Mesodermal cell (in vitro differentiated cells): ENCODE measurements at regions not wholly inside any gene's neighbourhood (a gene's known extent, or its start where the extent isn't known, plus 50 kb on each side); places are given as distances from the start of the nearest gene placed in this dataset.
"Not testable (repeated sequence)": the region's sequence is repeated elsewhere in the genome, so short reads cannot be mapped to it uniquely, and the experiment has no call there.

ENCODE experiments used
- H3K27ac ChIP-seq: 2 replicates; pipeline ENCODE4 v1.7.0; 2013; ENCODE audit warnings: mild to moderate bottlenecking, low read depth, low read length, moderate library complexity; ENCODE audit not compliant: severe bottlenecking
- H3K36me3 ChIP-seq: 2 replicates; pipeline ENCODE4 v1.7.1; 2013; ENCODE audit warnings: mild to moderate bottlenecking, low read length, moderate library complexity; ENCODE audit not compliant: control insufficient read depth, insufficient read depth
- H3K4me1 ChIP-seq: one replicate; pipeline ENCODE4 v1.7.1; 2013; ENCODE audit warnings: mild to moderate bottlenecking, low read length; ENCODE audit not compliant: insufficient read depth, control insufficient read depth, poor library complexity, severe bottlenecking
- H3K4me3 ChIP-seq: 2 replicates; pipeline ENCODE4 v1.7.0; 2013; ENCODE audit warnings: low read length, control low read depth, mild to moderate bottlenecking; ENCODE audit not compliant: insufficient read depth, poor library complexity, severe bottlenecking; ENCODE audit errors: extremely low read depth
- H3K9me3 ChIP-seq: 2 replicates; pipeline ENCODE4 v1.7.1; 2013; ENCODE audit warnings: mild to moderate bottlenecking, low read length, moderate library complexity; ENCODE audit not compliant: control insufficient read depth
- WGBS, 2 experiments: methylation state at CpG; one replicate each; pipeline ENCODE4 v1.1.5; 2013; ENCODE audit warnings: missing lambda C conversion rate in 2 of 2; ENCODE audit not compliant: insufficient coverage in 2 of 2; 5-methylcytosine and 5-hydroxymethylcytosine counted together

- 80% methylated on average over 1 of the region's 3 CpGs; no CpG with 5 or more reads in 1 of the 2 experiments for WGBS, 2 experiments
- Histone ChIP-seq H3K4me3 (no peak overlapping the region), H3K27ac (no peak overlapping the region), H3K4me1 (no peaks in the 10 kb centered on the region), H3K36me3 (no peaks in the 10 kb centered on the region), H3K9me3 (no peaks in the 10 kb centered on the region)
These were observed 383.7 kb downstream of the CAAP1 start for GRCh38 chr9:26508897-26509296.

GRCh38 chr9:26504057-26504456, 388.5 kb downstream of the CAAP1 start:
- Histone ChIP-seq H3K27ac (no peak overlapping the region), H3K36me3 (no peaks in the 10 kb centered on the region), H3K9me3 (no peaks in the 10 kb centered on the region), H3K4me1 (no peaks in the 10 kb centered on the region), H3K4me3 (no peak overlapping the region)
- WGBS, 2 experiments: no CpG with 5 or more reads among the region's 2 CpGs

- Histone ChIP-seq H3K4me1 (no peaks in the 10 kb centered on the region), H3K9me3 (no peaks in the 10 kb centered on the region), H3K4me3 (no peak overlapping the region), H3K27ac (no peak overlapping the region), H3K36me3 (no peaks in the 10 kb centered on the region)
- WGBS, 2 experiments: 35 to 65% methylated on average over 2 of the region's 3 CpGs
These were observed 390.3 kb downstream of the CAAP1 start for GRCh38 chr9:26502311-26502710.

GRCh38 chr9:26500471-26500870, 392.1 kb downstream of the CAAP1 start:
- H3K9me3 ChIP-seq: no peaks in the 10 kb centered on the region
- H3K36me3 ChIP-seq: no peaks in the 10 kb centered on the region
- H3K27ac ChIP-seq: no peak overlapping the region
- no peak overlapping the region for H3K4me3 ChIP-seq
- no peaks in the 10 kb centered on the region for H3K4me1 ChIP-seq
- no CpG with 5 or more reads among the region's 3 CpGs for WGBS, 2 experiments

GRCh38 chr9:26492608-26493521, 399.7 kb downstream of the CAAP1 start:
- not testable (repeated sequence) for H3K4me3 ChIP-seq, H3K36me3 ChIP-seq, H3K27ac ChIP-seq, H3K9me3 ChIP-seq, H3K4me1 ChIP-seq
- 87 to 96% methylated on average over 19 to 47 of the region's 59 CpGs for WGBS, 2 experiments

GRCh38 chr9:26491922-26492607, 400.5 kb downstream of the CAAP1 start:
- WGBS, 2 experiments: 89 to 96% methylated on average over 18 to 27 of the region's 35 CpGs
- not testable (repeated sequence) for H3K27ac ChIP-seq, H3K4me3 ChIP-seq, H3K36me3 ChIP-seq, H3K4me1 ChIP-seq, H3K9me3 ChIP-seq

GRCh38 chr9:26483991-26484390, 408.6 kb downstream of the CAAP1 start:
- Histone ChIP-seq H3K4me3 (no peak overlapping the region), H3K36me3 (no peaks in the 10 kb centered on the region), H3K9me3 (no peaks in the 10 kb centered on the region), H3K4me1 (no peaks in the 10 kb centered on the region), H3K27ac (no peak overlapping the region)
- WGBS, 2 experiments: 78 to 91% methylated on average over 14 to 15 of the region's 15 CpGs

- H3K36me3 ChIP-seq: no peaks in the 10 kb centered on the region
- H3K27ac ChIP-seq: no peak overlapping the region
- H3K4me3 ChIP-seq: no peak overlapping the region
- H3K9me3 ChIP-seq: no peaks in the 10 kb centered on the region
- no peaks in the 10 kb centered on the region for H3K4me1 ChIP-seq
These were observed 414.6 kb downstream of the CAAP1 start for GRCh38 chr9:26477963-26478362.

- Histone ChIP-seq H3K36me3 (no peaks in the 10 kb centered on the region), H3K4me3 (no peak overlapping the region), H3K4me1 (no peaks in the 10 kb centered on the region), H3K9me3 (no peaks in the 10 kb centered on the region), H3K27ac (no peak overlapping the region)
- WGBS, 2 experiments: 100% methylated on average over 1 of the region's 2 CpGs; no CpG with 5 or more reads in 1 of the 2 experiments
These were observed 421.3 kb downstream of the CAAP1 start for GRCh38 chr9:26471261-26471660.

- no peaks in the 10 kb centered on the region for H3K4me1 ChIP-seq
- H3K36me3 ChIP-seq: no peaks in the 10 kb centered on the region
- no peaks in the 10 kb centered on the region for H3K9me3 ChIP-seq
- H3K4me3 ChIP-seq: no peak overlapping the region
- no CpG with 5 or more reads among the region's 2 CpGs for WGBS, 2 experiments
- no peak overlapping the region for H3K27ac ChIP-seq
These were observed 422.3 kb downstream of the CAAP1 start for GRCh38 chr9:26470284-26470683.

GRCh38 chr9:26463837-26464236, 428.8 kb downstream of the CAAP1 start:
- no peak overlapping the region for H3K27ac ChIP-seq
- no peak overlapping the region for H3K4me3 ChIP-seq

More at GRCh38 chr9:26463837-26464236, 428.8 kb downstream of the CAAP1 start:
- H3K9me3 ChIP-seq: no peaks in the 10 kb centered on the region
- H3K36me3 ChIP-seq: no peaks in the 10 kb centered on the region
- no peaks in the 10 kb centered on the region for H3K4me1 ChIP-seq
- no CpG with 5 or more reads among the region's 1 CpG for WGBS, 2 experiments
